Left ventricle myocardium superior (tissue), 1 donor: ENCODE measurements at regions not wholly inside any gene's neighbourhood (a gene's known extent, or its start where the extent isn't known, plus 50 kb on each side); places are given as distances from the start of the nearest gene placed in this dataset.
A peak's percentile ranks its signal among the peaks of the same experiment; 100 is the strongest.

Source experiments
- ATAC-seq: fragments of 200-7000 bp; cut with Tn5 transposase; one replicate; pipeline ENCODE4 v1.9.1; 2020; ENCODE audit warnings: mild to moderate bottlenecking, moderate library complexity
- DNase-seq: peaks from one replicate; pipeline ENCODE4 v3.0.0-alpha.2; 2020
- intact Hi-C: fragments of 100-400 bp; cut with micrococcal nuclease; formaldehyde crosslinking; loops from one replicate; pipeline ENCODE4 v1.11.0; 2022
- donor health status: DM: no; HTN: yes; CAD: no; lungs with severe emphysema.

DNA sequence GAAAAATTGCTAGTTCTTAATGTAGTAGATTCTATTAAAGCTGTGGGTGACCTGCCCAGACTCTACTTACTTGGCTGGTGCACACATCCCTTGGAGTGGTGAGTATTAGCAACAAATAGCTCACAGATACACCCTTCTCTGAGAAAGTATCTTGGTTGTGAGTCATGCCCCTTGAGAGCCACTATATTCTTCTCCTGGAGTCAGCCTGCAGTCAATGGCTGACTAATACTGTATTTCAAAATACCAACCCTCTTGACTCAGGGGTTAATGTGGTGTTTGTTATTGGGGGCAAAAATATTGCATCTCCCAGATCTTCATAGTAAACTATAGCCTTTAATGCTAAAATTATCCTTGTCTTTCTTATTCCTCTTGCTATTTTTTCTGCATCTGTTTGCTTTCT, 354.9 kb downstream of the BMPER start:
- ATAC-seq, result peak; percentile 38
- intact Hi-C loops, result no loop called here
- DNase-seq, result no peak

DNA sequence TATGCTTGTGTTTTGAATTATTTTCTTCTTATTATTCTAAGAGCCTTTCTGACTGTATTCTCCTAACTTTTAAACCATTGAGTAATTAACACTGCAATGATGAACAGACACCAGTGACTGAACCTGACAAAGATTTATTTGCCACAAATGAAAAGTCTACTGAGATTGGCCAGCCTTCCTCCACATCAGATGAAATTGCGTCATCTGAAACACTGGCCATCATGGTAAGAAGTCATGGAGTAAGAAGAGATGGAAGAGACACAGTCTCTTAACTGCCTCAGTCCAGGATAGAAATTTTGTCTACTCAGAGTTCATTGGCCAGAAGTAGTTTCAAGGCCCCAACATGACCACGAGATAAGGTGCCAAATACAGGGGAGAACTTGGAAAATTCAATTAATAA, 357.8 kb downstream of the BMPER start:
- DNase-seq, result no peak
- ATAC-seq, result no peak
- intact Hi-C loops, result no loop called here

DNA sequence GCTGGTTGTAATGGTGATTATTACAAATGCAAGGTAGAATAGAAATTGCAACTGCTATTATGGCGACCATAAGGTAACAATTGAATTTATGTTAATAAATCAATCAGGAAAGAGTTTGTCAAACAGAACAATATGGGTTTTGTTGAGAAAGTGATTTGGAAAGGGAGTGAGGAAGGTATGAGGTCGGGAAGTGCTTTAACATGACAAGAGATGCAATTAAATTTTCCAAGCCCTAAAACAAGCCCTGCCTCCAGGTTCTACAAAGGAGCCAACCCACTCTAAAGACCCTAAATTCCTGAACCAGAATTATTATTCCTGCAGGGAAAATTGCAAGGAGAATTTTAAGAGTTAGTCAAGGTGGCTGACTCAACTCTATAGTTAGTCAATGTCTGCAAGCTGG, 363.7 kb downstream of the BMPER start:
- no peak for ATAC-seq
- DNase-seq, result no peak
- intact Hi-C loops, result no loop called here

DNA sequence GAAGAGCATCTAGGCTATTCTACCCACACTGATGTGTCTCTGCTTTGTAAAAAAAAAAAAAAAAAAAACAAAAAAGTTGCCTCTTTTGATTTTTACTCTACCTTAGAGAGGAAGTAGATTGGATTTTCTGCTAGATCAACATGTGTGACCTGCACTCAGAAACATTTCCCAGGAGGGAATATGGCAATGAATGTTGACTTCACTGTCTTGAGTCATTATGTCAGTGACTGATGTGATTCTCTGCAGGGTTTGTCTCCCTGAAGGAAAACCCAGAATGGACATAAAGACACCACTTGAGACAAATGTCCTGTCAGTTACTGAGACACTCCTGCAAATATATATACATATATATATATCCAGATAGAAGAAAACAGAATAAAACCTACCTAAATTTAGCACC, 370.3 kb downstream of the BMPER start:
- ATAC-seq, result no peak
- intact Hi-C loops, result no loop called here
- no peak for DNase-seq

DNA sequence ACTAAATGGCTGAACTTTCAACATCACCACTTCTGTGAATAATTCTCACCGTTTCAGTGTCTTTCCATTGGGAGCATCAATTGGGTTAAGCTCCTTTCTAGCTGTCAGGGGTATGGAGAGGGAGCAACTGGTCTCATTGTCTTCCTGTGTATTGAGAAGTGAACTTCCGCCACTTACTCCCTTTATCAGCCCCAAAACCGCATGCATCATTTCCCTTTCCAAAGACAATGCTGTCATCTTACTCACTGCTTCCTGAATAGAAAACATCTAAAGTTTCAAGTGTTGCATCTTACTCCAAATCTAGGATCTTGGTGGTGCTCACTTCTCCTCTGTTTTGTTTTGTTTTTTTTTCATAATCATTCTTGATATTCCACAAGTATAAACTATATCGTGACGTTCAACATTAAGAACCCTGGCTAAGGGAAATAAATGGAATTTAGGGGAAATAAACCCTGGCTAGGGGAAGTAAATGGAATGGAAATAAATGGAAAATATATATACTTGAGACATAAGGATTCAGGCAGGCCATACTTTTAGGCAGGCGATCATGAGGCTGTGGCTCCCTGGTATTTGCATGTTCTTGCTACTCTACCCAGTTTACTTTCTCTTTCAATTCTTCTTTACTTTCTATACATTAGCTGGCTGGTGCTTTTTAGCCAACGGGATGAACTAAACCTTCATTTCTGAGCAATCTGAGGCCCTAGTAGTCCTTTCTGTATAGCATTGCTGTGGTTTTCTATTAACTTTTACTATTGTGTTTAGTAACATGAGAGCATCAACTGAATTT, 371.9 kb downstream of the BMPER start:
- no peak for DNase-seq
- ATAC-seq, result no peak
- intact Hi-C loops, result no loop called here

DNA sequence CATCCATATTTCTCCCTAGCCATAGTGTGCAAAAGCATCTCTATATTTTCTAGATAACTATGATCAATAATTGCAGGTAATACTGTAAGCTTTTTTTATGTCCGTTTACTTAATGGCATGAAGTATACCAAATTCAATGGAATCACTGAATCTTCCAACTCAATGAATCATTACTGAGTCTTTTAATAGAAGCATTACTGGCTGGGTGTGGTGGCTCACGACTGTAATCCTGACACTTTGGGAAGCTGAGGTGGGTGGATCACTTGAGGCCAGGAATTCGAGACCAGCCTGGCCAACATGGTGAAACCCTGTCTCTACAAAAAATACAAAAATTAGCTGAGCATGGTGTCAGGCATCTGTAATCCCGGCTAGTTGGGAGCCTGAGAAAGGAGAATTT, 372.5 kb downstream of the BMPER start:
- intact Hi-C loops, result no loop called here
- no peak for DNase-seq

DNA sequence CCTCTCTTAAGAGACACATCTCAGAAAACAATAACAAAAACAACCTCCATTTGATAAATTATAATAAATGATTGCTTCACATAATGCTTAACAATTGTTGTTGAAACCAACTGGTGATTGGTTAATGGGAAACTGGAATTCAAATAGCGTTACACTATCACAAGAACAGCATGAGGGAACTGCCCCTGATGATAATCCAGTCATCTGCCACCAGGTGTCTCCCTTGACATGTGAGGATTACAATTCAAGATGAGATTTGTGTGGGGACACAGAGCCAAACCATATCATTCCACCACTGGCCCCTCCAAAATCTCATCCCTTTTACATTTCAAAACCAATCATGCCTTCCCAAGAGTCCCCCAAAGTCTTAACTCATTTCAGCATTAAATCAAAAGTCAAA, 375.9 kb downstream of the BMPER start:
- ATAC-seq (no peak), DNase-seq (no peak)
- intact Hi-C loops, result no loop called here

More for the DNA sequence above, 372.5 kb downstream of the BMPER start:
- no peak for ATAC-seq

DNA sequence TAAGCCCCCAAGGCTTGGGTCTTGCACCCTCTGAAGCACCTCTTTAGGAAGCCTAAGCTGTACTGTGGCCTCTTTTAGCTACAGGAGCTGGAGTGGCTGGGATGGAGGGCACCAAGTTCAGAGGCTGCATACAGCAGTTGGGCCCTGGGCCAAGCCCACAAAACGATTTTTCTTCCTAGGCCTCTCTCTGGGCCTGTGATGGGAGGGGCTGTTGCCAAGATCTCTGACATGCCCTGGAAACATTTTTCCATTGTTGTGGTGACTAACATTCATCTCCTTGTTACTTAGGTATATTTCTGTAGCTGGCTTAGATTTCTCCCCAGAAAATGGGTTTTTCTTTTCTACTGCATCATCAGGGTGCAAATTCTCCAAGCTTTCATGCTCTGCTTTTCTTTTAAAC, 375.7 kb upstream of the NPSR1 start:
- intact Hi-C loops, result no loop called here
- no peak for ATAC-seq
- DNase-seq, result no peak

DNA sequence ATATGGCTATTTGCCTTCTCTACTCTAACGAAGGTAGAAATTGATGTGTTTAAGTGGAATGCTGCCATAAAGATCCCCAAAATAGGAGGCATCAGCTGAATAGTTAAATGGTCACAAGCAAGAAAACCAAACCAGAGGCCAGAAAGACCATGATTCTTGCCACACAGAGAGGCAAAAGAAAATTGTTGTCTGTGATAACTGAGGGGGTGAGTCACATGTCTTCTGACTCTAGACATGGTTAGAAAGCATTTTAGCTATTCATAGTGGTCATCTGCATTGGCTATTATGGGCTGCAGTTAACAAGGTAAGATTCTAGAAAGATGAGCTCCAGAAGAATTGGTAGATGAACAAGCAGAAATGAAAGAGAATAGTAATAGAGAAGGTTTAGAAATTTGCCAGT, 361.4 kb upstream of the NPSR1 start:
- no peak for DNase-seq
- no peak for ATAC-seq
- intact Hi-C loops, result no loop called here

DNA sequence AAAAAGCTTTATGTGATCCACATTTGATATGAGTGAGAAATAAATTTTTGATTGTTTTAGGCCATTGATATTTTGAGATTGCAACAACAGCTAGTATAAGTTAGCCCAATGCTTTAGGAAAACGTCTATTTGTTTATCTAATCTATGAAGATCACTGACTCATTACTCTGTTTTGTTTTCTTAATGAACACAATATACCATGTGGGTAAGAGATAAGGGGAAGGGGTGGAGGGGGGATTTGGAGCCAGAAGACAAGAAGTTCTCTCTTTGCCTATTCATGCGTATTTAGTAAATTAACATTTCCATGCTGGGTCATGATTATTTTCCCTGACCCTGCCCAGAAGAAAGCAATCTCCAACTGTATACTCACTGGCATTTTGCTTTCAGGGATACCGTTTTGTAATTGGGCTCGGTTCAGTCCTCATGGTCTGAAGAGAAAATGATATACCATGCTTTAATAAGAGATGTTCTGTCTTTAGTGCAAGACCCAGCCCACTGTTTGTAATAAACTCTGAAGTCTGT, 359.5 kb upstream of the NPSR1 start:
- DNase-seq (no peak), ATAC-seq (no peak)
- intact Hi-C loops, result no loop called here

DNA sequence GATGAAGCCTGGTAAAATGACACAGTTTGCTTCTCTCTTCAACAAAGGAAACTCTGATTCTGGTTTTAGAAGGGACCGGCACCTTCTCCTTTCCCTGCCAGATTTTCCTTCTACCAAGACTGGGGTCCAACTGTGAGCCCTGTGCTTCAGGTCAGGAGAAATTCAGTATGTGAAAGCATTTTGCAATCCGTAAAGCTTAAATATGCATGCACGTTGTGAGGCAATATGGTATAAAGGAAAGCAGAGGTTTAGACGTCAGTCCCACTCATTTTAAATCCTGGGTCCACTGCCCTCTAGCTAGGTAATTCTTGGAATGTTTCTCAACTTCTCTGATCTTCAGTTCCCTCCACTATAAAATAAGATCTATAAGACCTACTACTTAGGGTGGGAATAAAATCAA, 359.0 kb upstream of the NPSR1 start:
- ATAC-seq (no peak), DNase-seq (no peak)
- intact Hi-C loops, result no loop called here

DNA sequence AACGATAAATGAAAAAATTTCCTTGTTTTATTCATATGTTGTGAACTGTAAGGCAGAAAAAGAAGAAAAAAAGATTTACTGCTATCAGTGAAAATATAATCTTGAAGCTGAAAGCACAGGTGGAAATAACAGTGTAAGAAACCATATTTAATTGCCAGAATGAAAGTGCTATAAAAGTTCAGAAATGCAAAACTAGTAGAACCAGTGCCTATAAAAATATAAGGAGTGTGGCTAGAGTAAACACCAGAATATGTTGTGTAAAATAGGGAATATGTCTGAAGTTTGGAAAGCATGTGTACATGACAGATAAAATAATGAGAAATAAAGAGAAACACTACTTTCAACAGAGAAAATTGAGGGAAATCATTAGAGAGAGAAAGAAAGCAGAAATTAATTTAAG, 350.5 kb upstream of the NPSR1 start:
- ATAC-seq, result no peak
- intact Hi-C loops, result no loop called here

DNA sequence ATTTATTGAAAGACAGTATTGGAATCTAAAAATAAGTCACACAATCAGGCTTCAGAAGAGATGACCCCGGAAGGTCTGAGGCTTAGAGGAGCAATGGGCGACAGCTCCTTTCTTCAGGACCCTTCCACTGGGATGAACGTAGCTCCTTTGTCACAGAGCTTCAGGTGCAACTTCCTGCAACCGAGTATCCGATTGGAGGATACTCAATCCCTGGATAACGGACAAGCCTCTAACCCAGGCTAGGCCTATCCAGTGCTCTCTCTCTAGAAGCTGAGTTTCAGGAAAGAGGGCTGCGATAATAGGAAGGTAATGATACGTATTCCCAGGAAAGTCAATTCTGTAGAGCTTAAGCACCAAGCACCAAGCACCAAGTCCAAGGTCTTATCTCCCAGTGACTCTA, 349.4 kb upstream of the NPSR1 start:
- no peak for ATAC-seq
- no peak for DNase-seq
- intact Hi-C loops, result no loop called here

More for the DNA sequence above, 350.5 kb upstream of the NPSR1 start:
- no peak for DNase-seq

DNA sequence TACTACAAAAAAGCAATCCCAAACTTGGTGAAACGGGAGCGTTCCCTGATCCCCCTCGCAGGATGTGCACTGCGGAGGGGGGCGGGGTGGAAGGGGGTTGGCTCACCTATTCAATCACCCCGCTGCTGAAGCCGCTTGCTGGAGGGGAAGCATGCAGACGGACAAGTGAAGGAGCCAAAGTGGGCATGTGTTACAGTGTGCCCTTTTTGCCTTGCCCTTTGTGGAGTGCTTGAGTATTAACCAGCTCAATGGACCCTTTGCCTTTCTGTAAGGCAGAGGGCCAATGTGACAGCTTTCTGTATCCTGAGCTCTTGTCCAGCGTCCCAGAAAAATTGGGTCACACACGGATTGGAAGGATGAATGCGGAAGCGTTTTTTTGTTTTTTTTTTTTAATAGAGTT, 348.9 kb upstream of the NPSR1 start:
- no peak for ATAC-seq
- intact Hi-C loops, result no loop called here
- DNase-seq, result no peak

DNA sequence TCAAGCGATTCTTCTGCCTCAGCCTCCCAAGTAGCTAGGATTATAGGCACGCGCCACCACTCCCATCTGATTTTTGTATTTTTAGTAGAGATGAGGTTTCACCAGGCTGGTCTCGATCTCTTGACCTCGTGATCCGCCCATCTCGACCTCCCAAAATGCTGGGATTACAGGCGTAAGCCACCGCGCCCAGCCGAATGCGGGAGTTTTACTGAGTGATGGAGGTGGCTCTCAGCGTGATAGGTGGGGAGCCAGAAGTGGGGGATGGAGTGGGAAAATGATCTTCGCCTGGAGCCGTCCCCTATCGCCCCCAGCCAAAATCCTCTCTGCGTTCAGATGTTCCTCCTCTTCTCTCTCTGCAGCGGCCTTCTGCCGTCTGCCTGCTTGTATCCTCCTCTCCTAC, 348.4 kb upstream of the NPSR1 start:
- intact Hi-C loops, result no loop called here
- ATAC-seq (no peak), DNase-seq (peak; percentile 15)

DNA sequence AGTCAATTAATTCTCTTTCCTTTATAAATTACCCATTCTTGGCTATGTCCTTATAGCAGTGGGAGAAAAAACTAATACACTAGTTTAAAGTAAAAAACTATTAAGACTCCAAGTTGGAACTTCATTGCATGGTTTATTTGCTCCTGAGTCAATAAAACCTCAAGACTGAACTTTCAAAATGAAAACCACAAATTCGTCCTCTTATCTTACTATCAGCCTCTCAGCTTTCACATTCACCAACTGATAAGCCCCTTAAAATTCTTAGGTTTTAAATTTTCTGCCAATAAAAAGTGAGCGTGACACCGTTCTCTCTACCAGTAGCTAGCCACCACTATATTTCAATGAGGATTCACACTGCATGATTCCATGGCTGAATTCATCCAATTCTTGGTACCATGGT, 346.4 kb upstream of the NPSR1 start:
- ATAC-seq (no peak), DNase-seq (no peak)
- intact Hi-C loops, result no loop called here

DNA sequence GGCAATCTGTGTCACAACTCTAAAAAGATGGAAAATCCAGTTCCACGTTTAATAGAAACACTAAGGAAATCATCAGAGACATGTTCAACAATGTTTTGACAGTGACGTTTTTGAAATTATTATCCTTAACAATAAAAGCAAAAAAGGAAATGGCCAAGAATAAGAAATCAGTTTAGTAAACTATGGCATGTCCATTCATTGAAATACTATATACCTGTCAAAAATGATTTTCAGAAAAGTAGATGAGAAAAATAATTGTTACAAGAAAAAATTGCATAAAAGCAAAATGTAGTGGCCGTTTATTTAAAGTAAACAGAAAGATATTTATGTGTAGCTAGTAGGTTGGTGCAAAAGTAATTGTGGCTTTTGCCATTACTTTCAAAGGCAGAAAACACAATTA, 345.4 kb upstream of the NPSR1 start:
- ATAC-seq (no peak), DNase-seq (no peak)
- intact Hi-C loops, result no loop called here

DNA sequence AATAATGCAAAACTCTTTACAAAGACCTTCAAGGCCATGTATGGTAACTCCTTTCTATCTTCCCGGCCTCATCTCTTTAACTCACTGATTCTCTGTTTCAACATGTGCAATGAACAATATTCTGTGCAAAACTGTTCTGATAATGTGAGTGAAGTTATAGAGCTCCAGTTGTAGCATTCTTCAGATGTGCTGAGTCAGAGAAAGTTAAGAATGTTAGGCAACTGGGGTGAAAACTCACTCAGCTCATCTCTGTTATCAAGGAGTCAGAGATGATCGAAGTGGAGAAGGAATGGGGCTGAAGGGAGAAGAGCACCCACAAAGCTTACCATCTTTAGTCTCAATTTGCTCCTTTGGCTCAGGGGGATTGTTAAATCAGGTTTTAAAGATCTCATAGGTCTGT, 344.7 kb upstream of the NPSR1 start:
- DNase-seq (no peak), ATAC-seq (no peak)
- intact Hi-C loops, result no loop called here

DNA sequence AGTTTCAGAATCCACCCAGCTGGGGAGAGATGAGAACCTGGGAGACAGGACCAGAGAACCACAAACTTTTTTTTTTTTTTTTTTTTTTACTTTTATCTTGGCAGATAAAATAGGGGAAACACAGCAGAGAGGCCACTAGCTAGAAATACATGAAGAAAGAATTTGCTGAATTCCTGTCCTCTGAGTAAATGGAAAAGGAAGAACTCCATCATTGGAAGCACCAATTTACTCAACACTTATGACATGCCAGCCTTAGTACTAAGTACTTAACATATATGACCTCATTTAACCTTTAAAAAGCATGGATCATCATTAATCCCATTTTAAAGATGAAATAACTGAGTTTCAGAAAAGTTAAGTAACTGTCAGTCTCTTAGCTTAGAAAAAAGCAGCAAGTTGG, 343.0 kb upstream of the NPSR1 start:
- intact Hi-C loops, result no loop called here
- no peak for DNase-seq
- no peak for ATAC-seq

DNA sequence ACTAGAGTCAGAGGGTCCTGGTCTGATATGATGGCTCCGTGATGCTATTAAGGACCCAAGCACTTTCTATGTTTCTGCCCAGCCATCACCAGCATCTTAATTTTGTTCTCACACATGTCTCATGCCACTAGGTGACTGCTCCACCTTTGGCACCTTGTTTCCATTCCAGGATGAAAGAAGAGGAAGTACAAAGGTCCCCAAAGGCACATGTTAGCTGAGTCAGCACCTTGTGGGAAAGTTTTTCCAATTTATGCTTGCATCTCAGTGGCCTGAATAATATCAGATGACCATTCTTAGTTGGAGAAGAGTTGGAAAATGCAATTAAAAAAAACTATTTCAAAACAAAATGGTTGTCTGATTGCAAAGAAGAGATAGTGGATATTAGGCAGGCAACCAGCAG, 341.0 kb upstream of the NPSR1 start:
- DNase-seq, result no peak
- no peak for ATAC-seq
- intact Hi-C loops, result no loop called here

DNA sequence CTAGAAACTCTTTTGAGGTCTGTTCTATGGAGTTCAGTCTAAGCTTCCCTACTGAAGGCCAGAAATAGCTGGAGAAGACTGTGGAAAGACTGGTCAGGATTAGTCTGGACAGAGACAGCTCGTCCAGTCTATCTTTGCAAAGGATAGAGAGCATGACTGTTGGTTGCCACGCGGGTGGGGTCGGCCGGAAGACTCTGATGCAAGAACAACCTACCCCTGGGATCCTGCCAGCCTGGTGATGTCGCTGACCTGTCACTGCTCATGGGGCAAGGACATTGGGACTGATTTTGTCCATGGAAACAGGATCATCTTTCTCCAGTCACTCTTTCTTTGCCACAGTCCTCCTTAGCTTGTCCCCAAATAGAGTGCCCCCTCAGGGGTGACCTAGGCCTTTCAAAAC, 337.6 kb upstream of the NPSR1 start:
- intact Hi-C loops, result no loop called here
- no peak for ATAC-seq
- peak; percentile 15 for DNase-seq
